ENCODE measurements at regions not wholly inside any gene's neighbourhood (a gene's known extent, or its start where the extent isn't known, plus 50 kb on each side); places are given as distances from the start of the nearest gene placed in this dataset.

DNA sequence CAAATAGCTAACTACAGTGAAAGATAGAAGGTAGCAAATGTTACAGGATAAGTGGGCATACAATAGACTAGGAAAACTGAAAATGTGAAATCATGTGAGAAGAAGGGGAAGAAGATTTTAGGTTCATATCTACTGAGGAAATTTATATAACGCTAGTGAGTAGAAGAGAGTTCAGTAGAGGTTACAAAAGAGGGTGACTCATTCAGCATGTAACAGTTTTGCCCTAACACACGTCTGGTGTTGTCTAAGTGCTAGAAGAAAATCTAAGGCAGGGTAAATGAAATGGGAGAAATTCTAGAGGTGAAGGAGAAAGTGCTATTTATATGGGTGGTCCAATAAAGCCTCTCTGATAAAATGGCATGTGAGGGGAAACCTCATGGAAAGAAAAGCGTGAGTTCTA, 731.4 kb upstream of the POT1 start:
- DNase-seq: no peak

DNA sequence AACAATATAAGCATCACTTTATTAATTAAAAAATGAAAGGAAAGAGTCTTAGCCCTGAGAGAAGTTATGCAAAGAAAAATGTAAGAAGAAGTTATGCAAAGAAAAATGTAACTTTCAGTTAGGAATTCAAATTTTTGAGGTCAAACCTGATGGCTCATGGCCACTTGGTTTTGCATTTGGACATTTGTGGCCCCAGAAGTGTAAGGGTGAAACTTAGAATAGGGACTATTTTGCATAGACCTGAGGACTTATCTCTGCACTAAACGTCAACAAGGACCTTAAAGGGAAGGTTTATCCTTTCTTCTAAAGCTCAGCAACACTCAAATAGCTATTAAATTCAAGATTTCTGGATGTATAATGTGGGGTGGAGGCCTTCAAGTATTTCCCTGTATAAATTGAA, 724.5 kb upstream of the POT1 start:
- DNase-seq: no peak

DNA sequence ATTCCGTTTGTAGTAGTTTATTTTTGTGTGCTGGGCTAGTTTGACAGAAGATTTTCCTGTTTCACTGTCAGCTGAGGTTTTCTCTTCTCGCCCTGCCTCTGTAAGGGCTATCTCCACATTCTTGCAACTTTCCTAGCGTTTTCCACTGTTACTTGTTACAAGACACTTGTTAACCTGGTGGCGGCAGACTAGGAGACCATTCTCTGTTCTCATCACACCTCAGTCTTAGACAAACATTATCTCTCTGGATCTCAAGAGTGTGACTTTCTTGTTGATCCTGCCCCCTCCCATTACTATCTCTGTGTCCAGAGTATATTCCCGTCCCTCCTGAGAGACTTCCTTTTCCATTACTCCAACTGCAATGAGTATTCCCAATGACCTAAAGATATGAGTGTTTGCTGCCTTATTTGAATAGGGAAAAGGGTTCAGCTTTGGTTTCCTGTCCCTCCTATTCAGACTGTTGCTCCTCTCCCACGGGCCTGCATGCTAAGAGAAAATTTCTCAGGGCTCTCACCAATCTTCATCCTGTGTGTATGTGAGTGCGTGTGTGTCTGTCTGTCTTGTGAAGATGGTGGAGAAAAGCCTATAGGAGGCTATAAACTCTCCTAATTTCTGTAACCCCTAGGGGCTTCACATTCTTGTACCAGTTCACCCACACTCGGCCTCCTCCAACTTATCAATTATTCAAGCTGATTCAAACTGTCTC, 722.4 kb upstream of the POT1 start:
- DNase-seq: no peak

DNA sequence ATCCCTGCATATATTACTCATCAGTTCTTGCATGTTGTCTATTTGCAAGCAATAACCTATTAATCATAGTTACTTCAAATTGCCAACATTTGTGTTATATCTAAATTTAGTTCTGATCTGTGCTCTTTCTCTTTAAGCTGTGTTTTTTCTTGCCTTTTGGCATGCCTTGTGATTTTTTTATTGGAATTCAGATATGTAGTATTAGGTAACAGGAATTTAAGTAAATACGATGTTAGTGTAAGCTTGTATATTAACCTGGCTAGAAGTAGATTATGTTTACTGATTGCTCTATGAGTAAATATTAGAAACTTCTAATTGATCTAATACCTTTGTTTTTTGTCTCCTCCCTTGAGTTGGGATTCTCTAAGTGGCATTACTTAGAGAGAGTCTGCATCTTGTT, 718.9 kb upstream of the POT1 start:
- no peak for DNase-seq

DNA sequence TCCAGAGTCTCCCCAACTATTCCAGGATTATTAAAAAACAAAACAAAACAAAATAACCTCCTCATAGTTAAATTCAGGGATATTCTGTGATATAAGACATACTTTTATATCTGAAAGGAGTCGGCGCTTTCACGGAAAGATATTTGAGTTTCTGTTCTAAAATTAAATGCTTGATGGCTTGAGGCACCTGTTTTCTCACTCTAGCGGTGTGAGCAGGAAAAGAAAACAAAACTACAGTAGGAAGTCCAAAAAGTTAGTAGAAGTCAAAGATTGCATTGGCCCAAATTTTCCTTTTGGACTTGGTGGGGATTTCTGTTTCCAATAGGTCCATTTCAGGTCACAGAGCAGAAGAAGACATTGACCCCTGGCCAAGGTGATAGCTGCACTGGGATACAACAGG, 716.1 kb upstream of the POT1 start:
- DNase-seq: no peak

DNA sequence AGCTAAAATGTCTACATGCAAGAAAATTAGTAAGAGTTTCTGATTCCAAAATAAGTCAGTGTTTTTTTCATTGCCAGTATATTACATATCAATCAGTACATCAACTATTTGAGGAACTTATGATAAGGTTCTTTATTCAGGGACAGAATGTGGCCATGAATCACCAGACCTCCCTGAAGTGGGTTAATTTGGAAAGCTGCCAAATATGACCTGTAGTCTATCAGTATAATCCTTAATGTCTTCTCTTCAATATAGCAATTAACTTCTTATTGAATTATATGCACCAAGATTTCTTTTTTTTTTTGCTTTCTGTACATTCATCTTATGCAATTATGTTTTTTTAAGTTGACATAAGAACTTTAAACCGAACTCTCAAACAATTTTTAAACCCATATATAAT, 714.5 kb upstream of the POT1 start:
- DNase-seq: no peak

DNA sequence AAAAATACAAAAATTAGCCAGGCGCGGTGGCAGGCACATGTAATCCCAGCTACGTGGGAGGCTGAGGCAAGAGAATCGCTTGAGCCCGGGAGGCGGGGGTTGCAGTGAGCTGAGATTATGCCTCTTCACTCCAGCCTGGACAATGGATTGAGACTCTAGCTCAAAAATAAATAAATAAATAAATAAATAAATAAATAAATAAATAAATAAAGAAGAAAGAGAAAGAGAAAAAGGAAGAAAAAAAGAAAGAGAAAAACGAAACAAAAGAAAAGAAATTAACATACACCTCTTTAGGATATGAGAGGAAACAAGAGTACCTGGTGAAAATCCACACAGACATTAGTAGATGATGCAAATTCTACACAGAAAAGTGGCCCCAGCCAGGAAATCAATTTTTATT, 713.7 kb upstream of the POT1 start:
- DNase-seq: no peak

DNA sequence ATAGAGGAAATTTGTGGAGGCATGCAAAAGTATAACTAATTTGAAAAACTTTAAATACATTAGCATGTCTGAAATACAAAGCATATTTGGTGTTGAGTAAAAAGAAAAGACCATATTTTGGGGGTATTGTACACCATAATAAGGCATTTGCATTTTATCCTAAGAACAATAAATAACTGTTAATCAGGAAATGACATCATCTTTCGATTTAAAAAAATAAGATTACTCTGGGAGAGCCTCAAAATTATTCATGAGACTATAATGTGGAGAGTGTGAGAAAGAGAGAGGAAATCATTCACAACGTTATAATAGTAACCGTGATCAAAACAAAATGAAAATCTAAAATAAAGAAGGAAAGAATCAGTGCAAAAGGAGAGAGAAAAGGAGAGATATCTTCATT, 712.3 kb upstream of the POT1 start:
- no peak for DNase-seq

DNA sequence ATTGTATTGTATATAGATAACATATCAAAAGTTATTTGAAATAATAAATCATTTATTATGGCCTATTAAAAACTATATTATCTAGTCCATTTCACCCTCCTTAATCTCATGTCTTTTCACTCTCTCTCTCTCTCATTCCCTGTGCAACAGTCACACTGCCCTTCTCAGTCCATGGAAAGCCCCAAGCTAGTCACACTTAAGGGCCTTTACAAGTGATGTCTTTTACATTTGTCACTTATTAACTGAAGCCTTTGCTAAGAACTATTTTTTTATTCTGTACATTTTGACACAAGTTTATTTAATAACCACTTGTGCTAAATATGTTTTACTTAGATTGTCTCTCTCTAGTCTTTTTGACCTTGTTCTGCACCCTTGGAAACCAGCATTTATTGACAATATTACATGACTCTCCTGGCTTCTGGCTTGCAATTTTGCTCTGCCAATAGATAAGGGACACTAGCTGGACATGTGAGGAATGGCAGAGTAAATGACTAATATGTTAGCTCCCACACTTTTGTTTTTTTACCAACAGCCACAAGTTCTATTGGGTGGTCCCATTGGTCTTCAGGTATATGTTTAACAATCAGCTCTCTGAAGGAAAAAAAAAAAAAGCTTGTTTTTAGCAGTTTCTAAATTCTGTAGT, 706.8 kb upstream of the POT1 start:
- DNase-seq: no peak

DNA sequence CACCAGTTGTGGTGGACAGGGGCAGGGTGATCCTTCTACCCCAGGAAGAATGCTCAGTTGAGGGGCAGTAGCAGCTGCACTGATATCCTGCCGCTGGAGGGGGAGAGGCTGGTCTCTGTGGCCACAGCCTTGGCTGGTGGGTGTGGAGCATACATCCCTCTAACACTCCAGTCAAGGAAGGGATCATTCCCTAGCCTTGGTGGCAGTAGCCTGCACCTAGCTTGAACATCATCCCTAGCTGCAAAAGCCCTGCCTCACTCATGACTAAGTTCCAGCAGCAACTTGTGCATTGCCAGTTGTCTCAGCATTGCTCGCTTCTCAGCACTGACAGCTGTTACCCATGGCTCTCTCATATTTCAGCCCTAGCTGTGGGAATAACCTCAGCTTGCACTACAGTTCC, 688.9 kb upstream of the POT1 start:
- no peak for DNase-seq

DNA sequence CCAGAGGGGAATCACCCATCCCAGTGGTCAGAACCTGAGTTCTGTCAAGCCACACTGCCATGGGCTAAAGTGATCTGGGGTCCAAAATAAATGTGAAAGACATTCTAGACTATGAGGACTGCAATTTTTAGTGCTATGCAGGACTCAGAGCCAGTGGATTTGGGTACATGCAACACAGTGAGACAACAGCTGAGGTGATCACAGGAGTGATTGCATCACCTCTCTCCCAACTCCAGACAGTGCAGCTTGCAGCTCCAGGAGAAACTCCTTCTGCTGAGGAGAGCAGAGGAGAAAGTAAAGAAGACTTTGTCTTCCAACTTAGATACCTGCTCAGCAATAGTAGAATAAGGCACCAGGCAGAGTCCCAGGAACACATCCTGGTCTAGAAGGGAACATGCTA, 682.0 kb upstream of the POT1 start:
- DNase-seq: no peak

DNA sequence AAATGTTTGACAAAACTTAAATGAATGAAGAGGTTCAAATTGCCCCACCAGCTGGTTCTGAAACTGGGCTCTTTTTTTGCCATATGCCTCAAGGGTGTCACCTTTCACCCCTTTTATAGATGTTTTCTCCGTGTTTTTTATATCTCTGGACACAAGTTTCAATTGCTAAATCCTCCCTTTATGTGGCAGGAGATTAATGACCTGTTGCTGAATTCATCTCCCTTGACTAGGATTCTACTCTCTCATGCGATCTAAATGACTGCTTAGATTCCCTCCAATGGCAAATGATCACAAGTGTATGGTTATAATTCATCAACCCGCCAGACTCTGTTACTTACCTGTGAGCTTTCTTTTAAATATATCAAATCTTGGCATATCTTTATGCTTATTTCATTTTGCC, 677.0 kb upstream of the POT1 start:
- no peak for DNase-seq

DNA sequence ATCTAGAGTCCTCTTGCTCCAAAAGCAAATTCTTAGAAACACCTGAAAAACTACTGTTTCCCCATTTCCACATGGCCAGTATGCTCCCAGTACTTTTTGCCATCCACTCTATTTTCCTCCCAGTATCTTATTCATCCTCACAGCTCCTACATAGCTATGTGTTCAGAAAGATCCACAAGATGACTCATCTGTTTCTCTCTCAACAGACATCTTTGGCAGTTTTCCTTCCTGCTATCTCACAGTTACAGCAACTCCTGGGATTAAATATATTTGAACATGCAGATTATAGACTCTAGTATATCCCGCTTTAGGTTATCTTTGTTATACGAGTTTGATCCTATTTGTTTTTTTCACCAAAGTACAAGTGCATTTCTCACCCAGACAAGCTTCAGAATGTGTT, 675.6 kb upstream of the POT1 start:
- no peak for DNase-seq

DNA sequence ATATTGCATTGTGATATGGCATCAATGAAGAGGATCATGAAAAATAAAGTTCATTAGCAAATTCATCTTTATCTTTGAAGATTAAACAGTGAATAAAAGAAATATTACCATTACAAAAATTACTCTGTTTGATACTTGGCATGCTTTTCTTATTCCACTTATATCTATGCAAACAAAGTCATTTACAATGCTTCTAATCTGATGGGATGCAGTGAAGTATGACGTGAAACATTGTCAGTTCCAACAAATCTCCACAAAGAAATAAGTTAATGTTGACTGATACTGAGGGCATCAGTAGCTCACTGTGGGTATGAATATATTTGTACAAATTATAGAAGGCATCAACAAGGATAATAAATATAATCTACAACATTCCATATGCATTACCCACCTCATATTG, 672.8 kb upstream of the POT1 start:
- no peak for DNase-seq

DNA sequence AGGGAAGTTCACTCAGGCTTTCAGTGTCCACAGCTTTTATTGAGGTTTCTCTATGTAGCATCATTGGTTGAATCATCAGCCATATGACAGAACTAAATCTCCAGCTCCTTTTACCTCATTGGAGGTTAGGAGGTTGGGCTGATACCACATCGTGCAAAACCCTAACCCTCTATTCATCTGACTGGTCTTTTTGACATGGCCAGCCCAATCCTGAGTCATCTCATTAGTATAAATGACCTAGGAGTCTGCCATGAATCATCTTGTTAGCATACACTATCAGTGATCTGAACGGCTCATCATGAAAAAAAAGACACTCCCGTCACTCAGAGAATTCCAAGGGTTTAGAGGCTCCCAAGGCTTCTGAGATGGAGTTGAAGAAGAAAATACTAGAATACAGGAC, 669.8 kb upstream of the POT1 start:
- DNase-seq: no peak

DNA sequence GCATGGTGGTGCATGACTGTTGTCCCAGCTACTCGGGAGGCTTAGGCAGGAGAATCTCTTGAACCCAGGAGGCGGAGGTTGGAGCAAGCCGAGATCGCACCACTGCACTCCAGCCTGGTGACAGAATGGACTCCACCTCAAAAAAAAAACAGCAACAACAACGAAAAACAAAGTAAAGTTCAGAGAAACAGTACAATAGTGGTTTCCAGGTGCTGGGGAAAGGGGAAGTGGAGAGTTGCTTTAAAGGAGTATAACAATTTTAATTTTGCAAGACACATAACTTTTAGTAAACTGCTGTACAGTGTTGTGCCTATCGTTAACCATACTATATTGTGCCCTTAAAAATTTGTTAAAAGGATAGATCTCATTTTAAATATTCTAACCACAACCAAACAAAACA, 662.7 kb upstream of the POT1 start:
- DNase-seq: no peak

DNA sequence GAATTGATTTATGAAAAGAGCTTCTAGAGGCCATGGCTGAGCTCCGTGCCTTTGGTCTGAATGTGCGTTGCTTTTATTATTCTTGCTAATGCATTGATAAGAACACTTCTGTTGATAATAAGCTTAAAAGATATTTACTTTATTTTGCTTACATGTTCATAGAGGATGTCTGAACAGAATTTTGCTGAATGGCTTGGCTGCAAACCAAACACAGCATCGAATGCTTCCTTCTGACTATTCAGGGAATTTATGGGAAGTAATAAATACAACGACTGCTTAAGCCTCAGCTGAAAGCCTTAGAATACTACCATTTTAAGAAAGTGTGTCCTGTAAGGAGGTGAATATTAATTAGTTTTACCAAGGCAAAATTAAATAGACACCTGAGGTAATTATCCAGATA, 643.5 kb upstream of the POT1 start:
- DNase-seq: no peak

DNA sequence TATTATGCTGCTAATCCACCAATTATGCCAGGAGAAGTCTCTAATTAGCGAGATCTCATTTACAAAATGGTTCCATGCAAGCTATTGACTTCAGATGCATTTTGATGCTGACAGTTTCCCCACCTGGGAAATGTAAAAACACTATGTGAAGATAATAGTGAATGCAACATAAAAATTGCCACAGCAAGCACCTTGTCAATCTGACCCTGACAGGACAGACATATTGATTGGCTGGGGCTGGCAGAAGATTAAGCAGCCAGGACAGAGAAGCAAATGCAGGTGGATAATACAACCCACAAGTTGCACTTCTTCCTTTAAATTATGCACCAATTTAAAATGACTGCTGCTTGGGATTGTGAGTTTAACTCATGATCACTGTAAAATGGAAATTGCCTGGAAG, 642.8 kb upstream of the POT1 start:
- DNase-seq: no peak

DNA sequence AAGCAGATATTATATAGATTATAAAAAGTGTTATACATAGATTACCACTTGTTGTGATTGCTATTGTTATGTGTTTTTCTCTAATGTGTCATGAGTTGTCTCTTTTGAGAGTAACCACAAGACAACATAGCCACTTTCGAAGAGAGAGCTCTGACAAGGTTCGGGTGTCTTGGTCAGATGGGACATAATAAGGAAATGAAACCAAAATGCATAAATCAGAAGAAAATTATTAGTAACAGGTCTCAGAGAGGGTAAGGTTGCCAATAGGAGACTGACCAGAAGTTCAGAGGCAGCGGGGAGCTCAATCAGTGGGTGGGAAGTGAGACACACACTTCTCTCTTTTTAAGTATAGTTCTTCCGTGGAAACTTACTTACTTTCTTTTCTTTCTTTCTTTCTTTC, 639.2 kb upstream of the POT1 start:
- no peak for DNase-seq

DNA sequence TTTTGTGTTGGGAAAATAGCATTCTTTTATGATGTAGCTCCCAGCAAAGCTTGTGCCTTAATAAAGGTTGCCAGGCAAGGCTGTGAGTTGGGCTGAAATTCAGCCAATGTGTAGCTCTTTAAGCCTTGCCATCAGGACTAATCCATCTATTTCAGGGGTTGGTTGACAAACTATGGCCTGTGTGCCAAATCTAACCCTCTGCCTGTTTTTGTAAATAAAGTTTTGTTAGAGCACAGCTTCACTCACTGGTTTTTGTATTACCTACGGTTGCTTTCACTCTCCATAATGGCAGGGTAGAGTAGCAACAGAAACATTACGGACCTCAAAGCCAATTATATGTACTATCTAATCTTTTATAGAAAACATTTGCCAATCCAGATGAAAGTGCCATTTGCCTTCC, 638.1 kb upstream of the POT1 start:
- DNase-seq: no peak

DNA sequence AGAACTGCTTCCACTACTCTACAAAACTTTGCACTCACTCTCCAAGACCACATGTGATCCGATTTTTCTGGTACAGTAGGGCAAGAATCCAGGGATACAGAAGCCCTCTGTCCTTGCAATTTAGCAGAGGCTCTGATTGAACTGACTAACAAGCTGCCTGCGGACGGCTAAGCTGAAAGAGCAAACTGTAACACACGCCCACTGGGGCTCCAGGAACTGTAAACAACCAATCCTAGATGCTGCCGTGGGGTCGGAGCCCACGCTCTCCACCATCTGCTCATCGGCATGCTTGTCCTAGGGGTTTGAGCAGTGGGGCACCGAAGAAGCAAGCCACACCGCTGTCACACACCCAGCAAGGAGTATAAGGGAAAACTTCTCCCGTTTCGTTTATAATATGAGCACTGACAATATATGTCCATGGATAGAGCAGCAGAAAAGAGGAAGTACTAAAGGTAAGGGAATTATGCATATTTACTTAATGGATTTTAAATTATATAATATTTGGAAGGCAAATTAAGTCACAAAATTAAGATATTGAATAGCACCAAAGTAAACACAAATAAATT, 634.4 kb upstream of the POT1 start:
- DNase-seq: no peak

DNA sequence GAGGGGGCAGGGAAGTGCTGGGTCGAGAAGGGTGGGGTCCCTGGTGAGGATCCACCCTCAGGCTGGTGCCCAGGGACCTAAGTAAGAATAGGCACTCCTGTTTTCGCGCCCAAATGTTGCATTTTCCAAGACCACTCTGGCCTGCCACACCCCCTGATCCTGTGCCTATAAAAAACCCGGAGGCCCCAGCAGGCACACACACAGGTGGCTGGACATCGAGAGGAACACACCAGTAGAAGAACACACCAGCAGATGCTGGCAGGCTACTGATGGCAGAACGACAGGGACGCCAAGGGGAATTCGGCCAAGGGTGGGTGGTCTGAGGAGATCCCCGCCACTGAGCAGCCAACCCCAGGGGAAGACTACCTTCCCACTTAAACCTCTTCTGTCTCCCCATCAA, 633.9 kb upstream of the POT1 start:
- no peak for DNase-seq

DNA sequence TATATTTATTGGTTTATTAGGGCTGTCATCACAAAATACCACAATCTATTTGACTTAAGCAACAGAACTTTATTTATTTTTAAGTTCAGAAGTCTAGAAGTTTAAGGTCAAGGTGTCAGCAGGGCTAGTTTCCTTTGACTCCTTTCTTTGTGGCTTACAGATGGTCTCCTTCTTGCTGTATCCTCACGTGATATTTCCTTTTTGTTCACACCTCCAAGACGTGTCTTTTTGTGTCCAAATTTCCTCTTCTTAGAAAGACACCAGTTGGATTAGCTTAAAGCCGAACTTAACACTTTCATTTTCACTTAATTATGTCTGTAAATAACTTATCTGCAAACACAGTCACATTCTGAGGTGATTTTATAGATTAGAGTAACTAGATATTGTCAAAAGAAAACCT, 631.4 kb upstream of the POT1 start:
- no peak for DNase-seq

DNA sequence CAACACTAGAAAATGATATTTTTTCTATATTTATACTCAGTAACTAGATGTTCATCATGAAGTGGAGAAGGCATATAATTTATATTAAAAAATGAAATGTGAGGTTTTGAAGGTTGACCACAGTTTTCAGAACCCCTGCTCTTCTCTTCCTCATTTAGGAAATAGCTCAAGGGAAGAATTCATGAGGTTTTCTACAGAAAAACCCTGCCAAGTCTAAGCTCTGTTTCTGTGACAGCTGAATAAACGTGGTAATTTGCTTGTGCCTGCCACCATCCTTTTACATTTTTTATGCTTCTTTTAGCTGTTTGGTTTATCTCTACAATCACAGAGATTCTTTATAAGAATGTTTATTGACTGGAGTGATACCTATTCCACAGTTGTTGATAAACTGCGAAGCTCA, 630.3 kb upstream of the POT1 start:
- no peak for DNase-seq

DNA sequence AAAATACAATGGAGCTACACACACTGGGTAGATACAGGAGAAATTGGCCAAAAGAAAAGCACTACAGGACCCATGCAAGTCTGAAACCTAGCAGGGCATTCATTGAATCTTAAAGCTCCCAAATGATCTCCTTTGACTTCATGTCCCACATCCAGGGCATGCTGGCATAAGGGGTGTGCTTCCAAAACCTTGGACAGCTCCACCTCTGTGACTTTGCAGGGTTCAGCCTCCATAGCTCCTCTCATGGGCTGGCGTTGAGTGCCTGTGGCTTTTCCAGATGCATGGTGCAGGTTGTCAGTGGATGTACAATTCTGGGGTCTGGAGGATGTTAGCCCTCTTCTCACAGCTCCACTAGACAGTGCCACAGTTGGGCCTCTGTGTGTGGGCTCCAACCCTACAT, 626.3 kb upstream of the POT1 start:
- no peak for DNase-seq
